BJ (cell line): ENCODE measurements at regions not wholly inside any gene's neighbourhood (a gene's known extent, or its start where the extent isn't known, plus 50 kb on each side); places are given as distances from the start of the nearest gene placed in this dataset.

Experiments used
- CTCF ChIA-PET: fragments of 350-600 bp; formaldehyde crosslinking; extraction: SDS; loops from one replicate; lab custom pipeline; 2021; ENCODE audit warnings: antibody characterized with exemption, inconsistent platforms; lab: Yijun Ruan, JAX
- POLR2A ChIA-PET: fragments of 300-600 bp; sonication (Branson Sonifier 250); formaldehyde crosslinking; extraction: SDS; loops from one replicate; lab custom pipeline; 2021; ENCODE audit warnings: antibody characterized with exemption; lab: Charles Lee
- DNase-seq: peaks from one replicate; pipeline ENCODE4 v3.0.0-alpha.2; 2011; ENCODE audit warnings: low read depth
- H3K27me3 ChIP-seq: 2 replicates; pipeline ENCODE4 v1.6.0; 2011; ENCODE audit warnings: low read length; ENCODE audit not compliant: control insufficient read depth, insufficient read depth
- H3K36me3 ChIP-seq: 2 replicates; pipeline ENCODE4 v1.5.1; 2011; ENCODE audit warnings: low read length; ENCODE audit not compliant: control insufficient read depth, insufficient read depth
- H3K4me3 ChIP-seq: 2 replicates; pipeline ENCODE4 v1.5.1; 2011; ENCODE audit warnings: low read depth, mild to moderate bottlenecking, control low read depth, low read length
- CTCF ChIP-seq: IDR thresholded peaks from 2 replicates; pipeline ENCODE4 v1.5.1; 2011; ENCODE audit warnings: low read depth, mild to moderate bottlenecking, control low read depth, inconsistent platforms, low read length, moderate library complexity; ENCODE audit not compliant: insufficient read depth

DNA sequence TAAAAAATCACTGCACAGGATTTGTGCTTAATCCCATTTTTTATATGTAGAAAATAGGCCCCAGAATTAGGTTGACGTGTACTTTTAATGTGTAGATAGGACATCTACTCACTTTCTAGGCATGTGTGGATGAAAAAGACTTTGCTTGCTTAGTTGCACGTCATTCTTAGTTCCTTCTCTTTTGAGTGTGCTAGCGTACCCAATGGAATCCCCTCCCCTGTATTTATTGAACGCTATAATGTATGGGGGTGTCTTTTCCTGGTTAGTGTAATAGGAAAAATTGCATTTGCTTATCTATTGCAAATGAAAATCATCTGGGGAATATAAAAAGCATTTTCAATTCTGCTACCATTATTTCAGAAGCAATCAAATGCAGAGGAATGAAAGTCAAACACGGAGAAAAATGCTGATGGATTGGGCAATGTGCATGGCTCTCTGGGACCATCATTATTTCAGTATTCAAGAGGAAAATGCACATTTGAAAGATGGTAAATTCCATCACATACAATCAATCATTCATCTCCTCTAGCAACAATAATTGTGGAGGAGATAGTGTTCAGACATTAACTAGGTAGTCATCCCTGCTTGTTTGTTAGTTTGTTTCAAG is 277.0 kb upstream of the B3GALT2 start:
- no peaks in the 10 kb centered on the region for H3K27me3 ChIP-seq
- no peaks in the 10 kb centered on the region for H3K36me3 ChIP-seq
- no peak for DNase-seq
- ChIA-PET CTCF (no interaction called here), POLR2A (no interaction called here)
- TF ChIP-seq CTCF = no peak
- no peak overlapping the region for H3K4me3 ChIP-seq

- Histone ChIP-seq H3K4me3 (no peak overlapping the region), H3K36me3 (no peaks in the 10 kb centered on the region), H3K27me3 (no peaks in the 10 kb centered on the region)
- TF ChIP-seq CTCF = no peak
- POLR2A ChIA-PET = no interaction called here
- DNase-seq = no peak
- CTCF ChIA-PET = no interaction called here
These were observed 276.4 kb upstream of the B3GALT2 start for GRCh38 chr1:193462629-193463320.

GRCh38 chr1:193458628-193459027 is 272.2 kb upstream of the B3GALT2 start:
- CTCF ChIA-PET = no interaction called here
- DNase-seq = no peak
- POLR2A ChIA-PET = no interaction called here

GRCh38 chr1:193457676-193458075 is 271.3 kb upstream of the B3GALT2 start:
- ChIA-PET CTCF (no interaction called here), POLR2A (interaction anchor here (0.6 kb wide), 1 partner anchor 111 kb away, joined by 8 read pairs; no protein-coding TSS in a partner anchor)
- Histone ChIP-seq H3K36me3 (no peaks in the 10 kb centered on the region), H3K4me3 (no peak overlapping the region), H3K27me3 (no peaks in the 10 kb centered on the region)
- no peak for TF ChIP-seq CTCF
- DNase-seq = no peak

More at GRCh38 chr1:193458628-193459027, 272.2 kb upstream of the B3GALT2 start:
- no peak for TF ChIP-seq CTCF
- Histone ChIP-seq H3K4me3 (no peak overlapping the region), H3K27me3 (no peaks in the 10 kb centered on the region), H3K36me3 (no peaks in the 10 kb centered on the region)

GRCh38 chr1:193456811-193457280 is 270.4 kb upstream of the B3GALT2 start:
- no peak overlapping the region for H3K4me3 ChIP-seq
- H3K36me3 ChIP-seq = no peaks in the 10 kb centered on the region
- DNase-seq = no peak
- ChIA-PET CTCF (no interaction called here), POLR2A (no interaction called here)
- TF ChIP-seq CTCF = no peak
- H3K27me3 ChIP-seq = no peaks in the 10 kb centered on the region
